ENCODE measurements at regions not wholly inside any gene's neighbourhood (a gene's known extent, or its start where the extent isn't known, plus 50 kb on each side); places are given as distances from the start of the nearest gene placed in this dataset.
"Not testable (repeated sequence)": the region's sequence is repeated elsewhere in the genome, so short reads cannot be mapped to it uniquely, and the experiment has no call there.

DNA sequence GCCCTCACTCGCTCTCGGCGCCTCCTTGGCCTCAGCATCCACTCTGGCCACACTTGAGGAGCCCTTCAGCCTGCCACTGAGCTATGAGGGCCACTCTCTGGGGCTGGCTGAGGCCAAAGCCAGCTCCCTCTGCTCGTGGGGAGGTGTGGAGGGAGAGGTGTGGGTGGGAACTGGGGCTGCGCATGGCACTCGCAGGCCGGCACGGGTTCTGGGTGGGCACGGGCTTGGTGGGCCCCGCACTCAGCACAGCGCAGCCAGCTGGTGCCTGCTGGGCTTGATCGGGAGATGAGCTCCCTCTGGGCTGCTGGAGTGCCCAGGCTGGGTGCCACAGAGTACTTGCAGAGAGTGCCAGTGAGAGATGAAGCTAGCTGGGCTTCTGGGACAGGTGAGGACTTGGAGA is 875.5 kb downstream of the XPNPEP1 start:
- TF ChIP-seq CTCF (IDR thresholded peaks at IDR 0.05) = no peak
- DNase-seq (ENCODE audit: low spot score) (no peak), ATAC-seq (ENCODE audit: insufficient number of reproducible peaks, low FRiP score, low read depth) (no peak)
- Histone ChIP-seq H3K9me3 (no peaks in the 10 kb centered on the region), H3K4me1 (ENCODE audit: control insufficient read depth in 1 of 2, low read depth in 2 of 2) (no peaks in the 10 kb centered on the region), H3K27me3 (replicated peaks; ENCODE audit: insufficient read depth) (no peaks in the 10 kb centered on the region), H3K4me3 (no peak overlapping the region), H3K36me3 (no peaks in the 10 kb centered on the region), H3K27ac (no peak overlapping the region)

- not testable (repeated sequence) for DNase-seq (ENCODE audit: low spot score); H3K36me3 ChIP-seq; H3K27ac ChIP-seq; H3K27me3 ChIP-seq (replicated peaks; ENCODE audit: insufficient read depth); H3K9me3 ChIP-seq; H3K4me3 ChIP-seq; H3K4me1 ChIP-seq (ENCODE audit: control insufficient read depth in 1 of 2, low read depth in 2 of 2); ATAC-seq (ENCODE audit: insufficient number of reproducible peaks, low FRiP score, low read depth)
Measured at GRCh38 chr10:109046427-109046826, 876.9 kb downstream of the XPNPEP1 start.

DNA sequence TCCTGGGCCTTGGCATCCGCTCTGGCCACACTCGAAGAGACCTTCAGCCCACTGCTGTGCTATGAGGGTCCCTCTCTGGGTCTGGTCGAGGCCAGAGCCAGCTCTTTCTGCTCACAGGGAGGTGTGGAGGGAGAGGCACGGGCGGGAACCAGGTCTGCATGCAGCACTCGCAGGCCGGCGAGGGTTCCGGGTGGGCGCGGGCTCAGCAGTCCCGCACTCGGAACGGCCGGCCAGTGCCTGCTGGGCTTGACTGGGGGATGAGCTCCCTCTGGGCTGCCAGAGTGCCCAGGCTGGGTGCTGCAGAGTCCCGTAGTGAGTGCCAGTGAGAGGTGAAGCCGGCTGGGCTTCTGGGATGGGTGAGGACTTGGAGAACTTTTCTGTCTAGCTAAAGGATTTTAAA is 882.7 kb downstream of the XPNPEP1 start:
- no peak overlapping the region for H3K27ac ChIP-seq
- no peaks in the 10 kb centered on the region for H3K4me1 ChIP-seq (ENCODE audit: control insufficient read depth in 1 of 2, low read depth in 2 of 2)
- no peaks in the 10 kb centered on the region for H3K27me3 ChIP-seq (replicated peaks; ENCODE audit: insufficient read depth)
- H3K36me3 ChIP-seq = no peaks in the 10 kb centered on the region
- DNase-seq (ENCODE audit: low spot score) (no peak), ATAC-seq (ENCODE audit: insufficient number of reproducible peaks, low FRiP score, low read depth) (no peak)
- H3K9me3 ChIP-seq = no peaks in the 10 kb centered on the region
- no peak for TF ChIP-seq CTCF (IDR thresholded peaks at IDR 0.05)
- H3K4me3 ChIP-seq = no peak overlapping the region

DNA sequence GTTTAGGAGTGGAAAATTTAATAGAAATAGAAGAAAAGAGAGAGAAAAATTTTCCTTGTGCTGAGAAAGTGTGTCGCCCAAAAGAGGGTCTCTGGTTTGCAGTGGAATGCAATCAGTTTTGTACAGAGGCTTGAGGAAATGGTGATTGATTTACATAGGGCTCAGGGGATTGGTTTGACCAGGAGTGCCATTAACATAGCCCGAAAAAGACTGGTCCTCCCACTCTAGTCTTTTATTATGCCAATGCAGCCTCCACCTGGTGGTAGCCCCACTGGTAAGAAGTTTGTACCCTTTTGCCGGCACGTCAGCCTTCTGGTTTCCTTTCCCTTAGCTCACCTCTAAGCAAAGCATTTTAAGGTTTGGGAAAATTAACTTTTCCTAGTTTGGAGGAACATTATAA is 885.3 kb downstream of the XPNPEP1 start:
- Histone ChIP-seq H3K27ac (no peak overlapping the region), H3K9me3 (no peaks in the 10 kb centered on the region), H3K36me3 (no peaks in the 10 kb centered on the region), H3K27me3 (replicated peaks; ENCODE audit: insufficient read depth) (no peaks in the 10 kb centered on the region), H3K4me3 (no peak overlapping the region), H3K4me1 (ENCODE audit: control insufficient read depth in 1 of 2, low read depth in 2 of 2) (no peaks in the 10 kb centered on the region)
- no peak for ATAC-seq (ENCODE audit: insufficient number of reproducible peaks, low FRiP score, low read depth)
- DNase-seq (ENCODE audit: low spot score) = no peak
- no peak for TF ChIP-seq CTCF (IDR thresholded peaks at IDR 0.05)

DNA sequence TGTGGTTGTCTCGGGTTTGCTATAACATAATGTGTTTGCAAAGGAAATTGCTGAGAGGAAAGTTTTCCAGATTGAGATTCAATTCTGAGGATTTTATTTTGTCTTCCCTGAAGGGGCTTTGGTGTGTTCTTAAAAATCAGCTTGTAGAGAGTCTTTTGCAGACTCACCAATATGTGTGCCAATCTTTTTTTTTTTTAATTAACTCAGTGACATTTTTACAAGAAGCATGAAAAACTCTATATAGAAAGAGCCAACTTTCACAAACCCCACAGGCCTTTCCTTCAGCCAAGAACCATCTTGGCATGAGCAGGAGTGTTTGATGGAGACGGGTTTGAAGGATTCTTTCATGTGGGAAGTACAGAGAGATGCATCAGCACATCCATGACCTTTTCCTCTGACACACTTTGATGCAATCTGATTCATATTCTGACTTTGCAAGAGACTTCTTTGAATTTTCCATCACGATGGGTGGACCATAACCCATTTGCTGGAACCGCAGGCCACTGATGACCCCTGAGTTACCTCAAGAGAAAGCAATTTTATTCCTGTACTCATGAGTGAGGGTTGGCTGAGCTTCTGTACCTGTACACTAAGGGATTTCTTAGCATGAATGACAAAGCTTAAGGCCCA is 892.6 kb downstream of the XPNPEP1 start:
- no peak overlapping the region for H3K4me3 ChIP-seq
- no peaks in the 10 kb centered on the region for H3K27me3 ChIP-seq (replicated peaks; ENCODE audit: insufficient read depth)
- no peaks in the 10 kb centered on the region for H3K9me3 ChIP-seq
- ATAC-seq (ENCODE audit: insufficient number of reproducible peaks, low FRiP score, low read depth) (no peak), DNase-seq (ENCODE audit: low spot score) (no peak)
- H3K27ac ChIP-seq = no peak overlapping the region
- no peak for TF ChIP-seq CTCF (IDR thresholded peaks at IDR 0.05)
- no peaks in the 10 kb centered on the region for H3K36me3 ChIP-seq
- H3K4me1 ChIP-seq (ENCODE audit: control insufficient read depth in 1 of 2, low read depth in 2 of 2) = no peaks in the 10 kb centered on the region

DNA sequence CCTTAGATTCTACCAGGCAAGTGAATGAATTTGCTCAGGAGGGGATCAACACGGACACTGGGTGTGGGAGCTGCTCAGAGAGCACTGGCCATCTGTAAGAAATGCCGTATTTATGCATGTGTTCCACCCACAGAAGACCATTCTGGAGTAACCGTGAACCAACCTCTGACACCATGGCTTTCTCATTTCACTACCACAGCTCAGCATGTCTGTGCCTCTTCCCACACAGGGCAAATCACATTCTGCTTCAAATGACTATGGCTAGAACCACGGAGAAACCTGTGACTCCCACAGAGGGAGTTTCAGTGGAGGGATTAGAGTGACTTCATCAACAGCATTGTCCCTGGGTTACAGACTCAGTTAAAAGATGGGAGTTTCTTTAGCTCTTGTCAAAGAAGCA is 893.4 kb downstream of the XPNPEP1 start:
- no peak for ATAC-seq (ENCODE audit: insufficient number of reproducible peaks, low FRiP score, low read depth)

More for the DNA sequence above, 893.4 kb downstream of the XPNPEP1 start:
- no peak overlapping the region for H3K27ac ChIP-seq
- H3K4me1 ChIP-seq (ENCODE audit: control insufficient read depth in 1 of 2, low read depth in 2 of 2) = no peaks in the 10 kb centered on the region
- no peak for TF ChIP-seq CTCF (IDR thresholded peaks at IDR 0.05)
- no peaks in the 10 kb centered on the region for H3K27me3 ChIP-seq (replicated peaks; ENCODE audit: insufficient read depth)
- no peaks in the 10 kb centered on the region for H3K36me3 ChIP-seq
- no peaks in the 10 kb centered on the region for H3K9me3 ChIP-seq
- no peak overlapping the region for H3K4me3 ChIP-seq
- no peak for DNase-seq (ENCODE audit: low spot score)
